Activated T-helper 1 cell treated with anti-CD3 and anti-CD28 coated beads, Interleukin-12 subunit alpha, Interleukin-12 subunit beta, Interleukin-2, Interleukin-4 antibody, amounts not matched to agents 30 ng/mL and 10 ng/mL and 1 ng/mL, durations not matched to agents 14 hours and 24 hours and 36 hours (primary cell): ENCODE measurements at regions not wholly inside any gene's neighbourhood (a gene's known extent, or its start where the extent isn't known, plus 50 kb on each side); places are given as distances from the start of the nearest gene placed in this dataset.

Source experiments
- DNase-seq: peaks from one replicate; pipeline ENCODE4 v3.0.0; 2021; ENCODE audit warnings: low spot score
- H3K27ac Mint-ChIP-seq: one replicate; pipeline ENCODE4 v1.8.0; 2021; ENCODE audit warnings: mild to moderate bottlenecking, mixed read lengths
- H3K27me3 Mint-ChIP-seq: one replicate; pipeline ENCODE4 v1.8.0; 2022; ENCODE audit warnings: mild to moderate bottlenecking, moderate library complexity, mixed read lengths; ENCODE audit not compliant: insufficient read depth
- H3K36me3 Mint-ChIP-seq: one replicate; pipeline ENCODE4 v1.8.0; 2021; ENCODE audit warnings: low read depth, mixed read lengths
- H3K4me1 Mint-ChIP-seq: one replicate; pipeline ENCODE4 v1.8.0; 2021; ENCODE audit warnings: low read depth, mixed read lengths
- H3K4me3 Mint-ChIP-seq: one replicate; pipeline ENCODE4 v1.8.0; 2021; ENCODE audit warnings: mild to moderate bottlenecking, moderate library complexity, mixed read lengths
- H3K9me3 Mint-ChIP-seq: one replicate; pipeline ENCODE4 v1.8.0; 2021; ENCODE audit warnings: mixed read lengths
- intact Hi-C: fragments of 100-400 bp; cut with micrococcal nuclease; formaldehyde crosslinking; loops from one replicate; pipeline ENCODE4 v1.15.1; 2024

GRCh38 chr2:21501376-21502027 lies 377.7 kb downstream of the TDRD15 start:
- no peaks in the 10 kb centered on the region for H3K27me3 Mint-ChIP-seq
- no peaks in the 10 kb centered on the region for H3K36me3 Mint-ChIP-seq
- H3K4me1 Mint-ChIP-seq, result no peaks in the 10 kb centered on the region
- intact Hi-C loops, result no loop called here
- no peak overlapping the region for H3K27ac Mint-ChIP-seq
- H3K9me3 Mint-ChIP-seq, result peaks cover 8% of the 10 kb centered on the region
- no peak overlapping the region for H3K4me3 Mint-ChIP-seq
- no peak for DNase-seq

DNA sequence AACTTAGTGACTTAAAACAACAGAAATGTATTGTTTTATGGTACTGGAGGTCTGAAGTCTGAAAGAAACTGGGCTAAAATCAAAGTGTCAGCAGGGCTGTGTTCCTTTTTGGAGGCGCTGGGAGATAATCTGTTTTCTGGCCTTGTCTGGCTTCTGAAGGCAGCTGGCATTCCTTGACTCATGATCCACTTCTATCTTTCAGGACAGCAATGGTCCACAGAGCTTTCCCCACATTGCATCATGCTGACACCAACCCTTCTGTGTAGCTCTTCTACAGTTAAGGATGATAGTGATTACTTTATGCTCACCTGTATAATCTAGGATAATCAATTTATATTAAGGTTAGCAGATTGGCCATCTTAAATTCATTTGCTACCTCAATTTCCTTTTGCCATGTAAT lies 392.1 kb downstream of the TDRD15 start:
- DNase-seq, result no peak
- intact Hi-C loops, result no loop called here
- no peaks in the 10 kb centered on the region for H3K4me1 Mint-ChIP-seq
- H3K36me3 Mint-ChIP-seq, result no peaks in the 10 kb centered on the region
- H3K4me3 Mint-ChIP-seq, result no peak overlapping the region
- no peaks in the 10 kb centered on the region for H3K27me3 Mint-ChIP-seq
- H3K9me3 Mint-ChIP-seq, result peaks cover 10% of the 10 kb centered on the region
- no peak overlapping the region for H3K27ac Mint-ChIP-seq

GRCh38 chr2:21519412-21519811 lies 395.6 kb downstream of the TDRD15 start:
- intact Hi-C loops, result no loop called here
- peaks cover 15% of the 10 kb centered on the region for H3K9me3 Mint-ChIP-seq
- no peaks in the 10 kb centered on the region for H3K36me3 Mint-ChIP-seq
- no peaks in the 10 kb centered on the region for H3K27me3 Mint-ChIP-seq
- no peaks in the 10 kb centered on the region for H3K4me1 Mint-ChIP-seq
- H3K27ac Mint-ChIP-seq, result no peak overlapping the region
- H3K4me3 Mint-ChIP-seq, result no peak overlapping the region
- DNase-seq, result no peak

DNA sequence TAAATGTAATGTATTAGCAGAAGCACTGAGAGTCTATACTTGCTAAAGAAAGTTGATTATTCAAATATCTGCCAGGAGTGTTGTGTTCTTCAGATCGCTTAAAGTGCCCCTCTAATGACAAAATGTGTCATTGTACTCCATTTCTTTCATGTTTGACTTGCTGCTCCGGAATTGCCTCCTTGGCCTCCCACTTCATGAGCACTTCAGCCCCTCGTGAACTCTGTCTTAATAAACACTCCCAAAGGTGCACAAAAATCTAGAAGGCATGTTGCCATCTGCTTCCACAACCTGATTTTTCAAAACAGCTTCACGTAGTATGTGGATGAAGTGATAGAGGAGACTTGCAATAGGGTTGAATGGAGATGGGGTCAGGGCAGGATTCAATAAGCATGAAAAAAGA lies 396.1 kb downstream of the TDRD15 start:
- no peak overlapping the region for H3K4me3 Mint-ChIP-seq
- intact Hi-C loops, result no loop called here
- no peaks in the 10 kb centered on the region for H3K36me3 Mint-ChIP-seq
- H3K9me3 Mint-ChIP-seq, result peaks cover 15% of the 10 kb centered on the region
- H3K27ac Mint-ChIP-seq, result no peak overlapping the region
- no peaks in the 10 kb centered on the region for H3K4me1 Mint-ChIP-seq
- no peaks in the 10 kb centered on the region for H3K27me3 Mint-ChIP-seq
- DNase-seq, result no peak

DNA sequence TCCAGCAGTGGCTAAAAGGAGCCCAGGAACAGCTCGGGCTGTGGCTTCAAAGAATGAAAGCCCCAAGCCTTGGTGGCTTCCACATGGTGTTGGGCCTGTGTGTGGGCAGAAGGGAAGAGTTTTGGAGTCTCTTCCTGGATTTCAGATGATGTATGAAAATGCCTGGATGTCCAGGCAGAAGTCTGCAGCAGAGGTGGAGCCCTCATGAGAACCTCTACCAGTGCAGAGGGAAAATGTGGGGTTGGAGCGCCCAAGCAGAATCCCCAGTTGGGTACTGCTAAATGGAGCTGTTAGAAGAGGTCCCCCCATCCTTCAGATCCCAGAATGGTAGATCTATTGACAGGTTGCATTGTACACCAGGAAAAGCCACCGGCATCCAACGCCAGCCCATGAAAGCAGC lies 412.1 kb downstream of the TDRD15 start:
- H3K4me1 Mint-ChIP-seq, result no peaks in the 10 kb centered on the region

GRCh38 chr2:21539685-21540084 lies 415.9 kb downstream of the TDRD15 start:
- Mint-ChIP-seq H3K9me3 (peaks cover 26% of the 10 kb centered on the region), H3K4me1 (no peaks in the 10 kb centered on the region), H3K27ac (no peak overlapping the region), H3K36me3 (no peaks in the 10 kb centered on the region), H3K4me3 (no peak overlapping the region), H3K27me3 (no peaks in the 10 kb centered on the region)
- DNase-seq, result no peak
- intact Hi-C loops, result no loop called here

More for the DNA sequence above, 412.1 kb downstream of the TDRD15 start:
- H3K27ac Mint-ChIP-seq, result no peak overlapping the region
- H3K4me3 Mint-ChIP-seq, result no peak overlapping the region
- intact Hi-C loops, result no loop called here
- no peaks in the 10 kb centered on the region for H3K27me3 Mint-ChIP-seq
- H3K9me3 Mint-ChIP-seq, result peaks cover 30% of the 10 kb centered on the region
- H3K36me3 Mint-ChIP-seq, result no peaks in the 10 kb centered on the region
- no peak for DNase-seq

DNA sequence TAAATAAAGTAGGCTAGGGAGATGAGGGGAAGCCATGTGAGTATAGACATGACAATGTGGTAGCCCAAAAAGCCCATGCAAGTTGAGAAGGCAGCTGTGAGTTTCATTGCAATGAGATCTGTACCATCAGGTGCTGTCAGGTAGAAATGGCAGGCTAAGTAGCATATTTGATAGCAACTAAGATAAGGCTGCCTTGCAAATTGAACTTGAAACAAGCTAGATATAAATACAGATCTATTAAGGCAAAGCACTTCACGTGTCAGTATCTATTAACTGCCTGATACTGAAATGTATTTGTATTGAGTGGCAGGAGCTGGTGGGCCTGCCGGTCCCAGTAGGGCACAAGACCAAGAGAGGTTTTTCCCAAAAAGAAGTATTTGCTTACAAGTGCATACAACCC lies 419.9 kb downstream of the TDRD15 start:
- no peak overlapping the region for H3K27ac Mint-ChIP-seq
- no peaks in the 10 kb centered on the region for H3K4me1 Mint-ChIP-seq
- no peak for DNase-seq
- intact Hi-C loops, result no loop called here
- H3K9me3 Mint-ChIP-seq, result peaks cover 6% of the 10 kb centered on the region
- no peaks in the 10 kb centered on the region for H3K27me3 Mint-ChIP-seq
- no peak overlapping the region for H3K4me3 Mint-ChIP-seq
- no peaks in the 10 kb centered on the region for H3K36me3 Mint-ChIP-seq

- DNase-seq, result no peak
- no peak overlapping the region for H3K27ac Mint-ChIP-seq
- no peaks in the 10 kb centered on the region for H3K27me3 Mint-ChIP-seq
- no peaks in the 10 kb centered on the region for H3K4me1 Mint-ChIP-seq
- intact Hi-C loops, result no loop called here
- no peak overlapping the region for H3K4me3 Mint-ChIP-seq
- no peaks in the 10 kb centered on the region for H3K36me3 Mint-ChIP-seq
- peaks cover under 1% of the 10 kb centered on the region for H3K9me3 Mint-ChIP-seq
These were observed 420.6 kb downstream of the TDRD15 start for GRCh38 chr2:21544392-21544791.

DNA sequence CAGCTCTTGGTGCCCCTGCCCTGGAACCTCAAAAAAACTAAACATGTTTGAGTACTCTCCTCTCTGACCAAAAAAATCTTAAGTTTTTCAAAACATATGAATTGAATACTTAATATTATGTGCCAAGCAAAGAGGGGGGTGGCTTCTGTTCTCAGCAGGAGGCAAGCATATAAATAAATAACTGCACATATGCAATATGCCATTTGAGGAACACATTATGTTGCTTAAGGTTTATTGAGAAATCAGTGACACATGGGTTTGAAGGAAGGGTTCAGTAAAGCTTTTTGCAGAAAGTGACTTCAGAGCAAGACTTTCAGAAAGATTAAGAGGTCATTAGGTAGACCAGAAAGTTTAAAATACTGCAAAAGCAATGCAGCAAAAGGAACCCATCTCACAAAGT lies 429.2 kb downstream of the TDRD15 start:
- H3K4me1 Mint-ChIP-seq, result no peaks in the 10 kb centered on the region
- H3K4me3 Mint-ChIP-seq, result no peak overlapping the region
- intact Hi-C loops, result no loop called here
- H3K27me3 Mint-ChIP-seq, result no peaks in the 10 kb centered on the region
- H3K36me3 Mint-ChIP-seq, result no peaks in the 10 kb centered on the region
- H3K27ac Mint-ChIP-seq, result no peak overlapping the region
- H3K9me3 Mint-ChIP-seq, result peaks cover 23% of the 10 kb centered on the region
- no peak for DNase-seq

GRCh38 chr2:21559351-21559750 lies 435.6 kb downstream of the TDRD15 start:
- peaks cover 9% of the 10 kb centered on the region for H3K9me3 Mint-ChIP-seq
- no peak overlapping the region for H3K4me3 Mint-ChIP-seq
- no peaks in the 10 kb centered on the region for H3K36me3 Mint-ChIP-seq
- no peak overlapping the region for H3K27ac Mint-ChIP-seq
- no peak for DNase-seq
- intact Hi-C loops, result no loop called here
- H3K27me3 Mint-ChIP-seq, result no peaks in the 10 kb centered on the region
- no peaks in the 10 kb centered on the region for H3K4me1 Mint-ChIP-seq

DNA sequence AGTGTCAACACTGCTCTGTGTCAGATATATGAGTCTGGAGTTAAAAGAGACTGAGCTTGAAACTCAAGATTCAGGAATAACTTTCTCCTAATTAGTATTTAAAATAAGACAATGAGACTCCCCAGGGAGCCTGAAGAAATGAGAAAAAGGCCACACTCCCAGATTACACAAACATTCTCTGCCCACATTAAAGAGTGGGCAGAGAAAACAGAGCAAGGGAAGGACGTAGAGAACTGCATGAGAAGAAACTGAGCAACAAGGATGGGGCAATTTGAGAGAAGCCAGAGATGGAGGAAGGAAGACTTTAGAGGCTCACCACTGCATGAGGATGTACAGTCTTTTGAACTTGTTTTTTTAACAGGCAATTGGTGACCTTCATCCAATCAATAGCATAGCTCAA lies 438.2 kb downstream of the TDRD15 start:
- H3K4me1 Mint-ChIP-seq, result no peaks in the 10 kb centered on the region
- no peak for DNase-seq
- intact Hi-C loops, result no loop called here
- no peaks in the 10 kb centered on the region for H3K36me3 Mint-ChIP-seq
- H3K4me3 Mint-ChIP-seq, result no peak overlapping the region
- H3K27me3 Mint-ChIP-seq, result no peaks in the 10 kb centered on the region
- peaks cover 5% of the 10 kb centered on the region for H3K9me3 Mint-ChIP-seq
- no peak overlapping the region for H3K27ac Mint-ChIP-seq

GRCh38 chr2:21567395-21567794 lies 443.6 kb downstream of the TDRD15 start:
- H3K36me3 Mint-ChIP-seq, result no peaks in the 10 kb centered on the region
- peaks cover 8% of the 10 kb centered on the region for H3K9me3 Mint-ChIP-seq
- intact Hi-C loops, result no loop called here

DNA sequence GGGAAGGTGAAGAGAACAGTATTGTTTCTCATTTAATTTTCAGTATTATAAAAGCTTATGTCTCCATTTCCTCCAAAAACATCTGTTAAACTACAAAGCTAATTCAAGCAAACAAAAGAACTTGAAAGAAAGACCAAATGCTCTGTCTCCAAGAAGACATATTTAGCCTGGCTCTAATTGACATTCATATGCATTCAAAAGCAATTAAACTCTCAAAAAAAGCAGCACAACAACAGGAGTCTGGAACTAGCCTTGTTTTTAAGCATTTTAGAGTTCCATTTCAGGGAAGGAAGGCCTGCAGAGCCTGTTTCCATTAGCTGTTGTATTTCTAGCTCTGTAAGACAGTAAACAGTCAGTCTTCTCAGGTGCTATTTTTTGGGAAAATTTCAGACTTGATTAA lies 447.9 kb downstream of the TDRD15 start:
- Mint-ChIP-seq H3K36me3 (no peaks in the 10 kb centered on the region), H3K27ac (no peak overlapping the region), H3K9me3 (peaks cover 19% of the 10 kb centered on the region), H3K4me3 (no peak overlapping the region), H3K4me1 (no peaks in the 10 kb centered on the region), H3K27me3 (no peaks in the 10 kb centered on the region)
- no peak for DNase-seq
- intact Hi-C loops, result no loop called here

More at GRCh38 chr2:21567395-21567794, 443.6 kb downstream of the TDRD15 start:
- no peak overlapping the region for H3K4me3 Mint-ChIP-seq
- H3K27ac Mint-ChIP-seq, result no peak overlapping the region
- no peaks in the 10 kb centered on the region for H3K27me3 Mint-ChIP-seq
- H3K4me1 Mint-ChIP-seq, result no peaks in the 10 kb centered on the region
- no peak for DNase-seq

DNA sequence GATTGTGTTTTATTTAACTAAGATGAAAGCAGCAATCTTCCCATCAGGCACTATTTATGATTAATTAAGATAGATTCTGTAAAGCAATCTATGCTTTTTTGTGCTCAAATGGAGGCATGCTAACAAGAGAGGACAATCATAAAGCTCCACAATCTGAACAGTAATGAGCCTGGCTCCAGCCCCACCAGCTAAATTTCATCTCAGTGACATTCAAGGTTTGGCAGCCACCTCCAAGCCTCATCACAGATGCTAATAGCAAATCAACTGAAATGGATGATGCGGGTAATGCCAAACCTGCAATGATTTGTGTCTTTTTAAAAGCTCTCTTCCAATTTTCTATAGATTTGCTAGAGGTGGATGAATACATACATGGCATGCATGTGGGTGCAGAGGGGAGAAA lies 456.6 kb downstream of the TDRD15 start:
- H3K27ac Mint-ChIP-seq, result no peak overlapping the region
- no peak for DNase-seq
- no peaks in the 10 kb centered on the region for H3K27me3 Mint-ChIP-seq
- no peaks in the 10 kb centered on the region for H3K36me3 Mint-ChIP-seq
- H3K4me3 Mint-ChIP-seq, result no peak overlapping the region
- intact Hi-C loops, result no loop called here
- H3K4me1 Mint-ChIP-seq, result no peaks in the 10 kb centered on the region
- H3K9me3 Mint-ChIP-seq, result peaks cover 4% of the 10 kb centered on the region
